Nephron (organoid): ENCODE measurements at regions not wholly inside any gene's neighbourhood (a gene's known extent, or its start where the extent isn't known, plus 50 kb on each side); places are given as distances from the start of the nearest gene placed in this dataset.

Experiments
- H3K27ac Mint-ChIP-seq, 3 experiments: 2 replicates each; pipeline ENCODE4 v1.8.0; 2020; ENCODE audit warnings: mixed read lengths in 3 of 3, mild to moderate bottlenecking in 2 of 3, moderate library complexity in 1 of 3
- H3K27me3 Mint-ChIP-seq: 2 replicates; pipeline ENCODE4 v1.8.0; 2021; ENCODE audit warnings: low read depth, mild to moderate bottlenecking, moderate library complexity, mixed read lengths
- H3K36me3 Mint-ChIP-seq: 2 replicates; pipeline ENCODE4 v1.8.0; 2020; ENCODE audit warnings: low read depth, mixed read lengths
- H3K4me1 Mint-ChIP-seq: 2 replicates; pipeline ENCODE4 v1.8.0; 2020; ENCODE audit warnings: mixed read lengths
- H3K4me3 Mint-ChIP-seq, 3 experiments: 2 replicates each; pipeline ENCODE4 v1.8.0; 2020; ENCODE audit warnings: mild to moderate bottlenecking in 3 of 3, mixed read lengths in 3 of 3, moderate library complexity in 2 of 3
- H3K9me3 Mint-ChIP-seq: 2 replicates; pipeline ENCODE4 v1.8.0; 2020; ENCODE audit warnings: mixed read lengths
- TF ChIP-seq, protein P1 (sequence below), 3 experiments: fragments of 200-600 bp; sonication (generic); IDR thresholded peaks; one replicate each; pipeline ENCODE4 v1.5.0; 2021; ENCODE audit warnings: antibody characterized with exemption in 3 of 3; ENCODE audit not compliant: unreplicated experiment in 3 of 3

DNA sequence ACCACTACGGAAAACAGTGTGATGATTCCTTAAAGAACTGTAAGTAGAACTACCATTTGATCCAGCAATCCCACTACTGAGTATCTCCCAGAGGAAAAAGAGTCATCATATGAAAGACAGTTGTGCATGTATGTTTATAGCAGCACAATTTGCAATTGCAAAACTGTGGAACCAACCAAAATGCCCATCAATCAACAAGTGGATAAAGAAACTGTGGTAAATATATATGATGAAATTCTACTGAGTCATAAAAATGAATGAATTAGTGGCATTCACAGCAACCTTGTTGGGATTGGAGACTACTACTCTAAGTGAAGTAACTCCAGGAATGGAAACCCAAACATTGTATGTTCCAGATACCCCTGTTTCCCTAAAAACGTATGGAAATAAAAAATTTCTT lies 337.0 kb upstream of the PTBP2 start:
- Mint-ChIP-seq H3K9me3 (peaks cover 20% of the 10 kb centered on the region), H3K36me3 (no peaks in the 10 kb centered on the region), H3K27me3 (no peaks in the 10 kb centered on the region), H3K4me3 (no peak overlapping the region), H3K27ac (no peak overlapping the region), H3K4me1 (no peaks in the 10 kb centered on the region)
- TF ChIP-seq, protein P1, sequence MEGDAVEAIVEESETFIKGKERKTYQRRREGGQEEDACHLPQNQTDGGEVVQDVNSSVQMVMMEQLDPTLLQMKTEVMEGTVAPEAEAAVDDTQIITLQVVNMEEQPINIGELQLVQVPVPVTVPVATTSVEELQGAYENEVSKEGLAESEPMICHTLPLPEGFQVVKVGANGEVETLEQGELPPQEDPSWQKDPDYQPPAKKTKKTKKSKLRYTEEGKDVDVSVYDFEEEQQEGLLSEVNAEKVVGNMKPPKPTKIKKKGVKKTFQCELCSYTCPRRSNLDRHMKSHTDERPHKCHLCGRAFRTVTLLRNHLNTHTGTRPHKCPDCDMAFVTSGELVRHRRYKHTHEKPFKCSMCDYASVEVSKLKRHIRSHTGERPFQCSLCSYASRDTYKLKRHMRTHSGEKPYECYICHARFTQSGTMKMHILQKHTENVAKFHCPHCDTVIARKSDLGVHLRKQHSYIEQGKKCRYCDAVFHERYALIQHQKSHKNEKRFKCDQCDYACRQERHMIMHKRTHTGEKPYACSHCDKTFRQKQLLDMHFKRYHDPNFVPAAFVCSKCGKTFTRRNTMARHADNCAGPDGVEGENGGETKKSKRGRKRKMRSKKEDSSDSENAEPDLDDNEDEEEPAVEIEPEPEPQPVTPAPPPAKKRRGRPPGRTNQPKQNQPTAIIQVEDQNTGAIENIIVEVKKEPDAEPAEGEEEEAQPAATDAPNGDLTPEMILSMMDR (IDR thresholded peaks at IDR 0.05; ENCODE audit: unreplicated experiment in 3 of 3): no peak

DNA sequence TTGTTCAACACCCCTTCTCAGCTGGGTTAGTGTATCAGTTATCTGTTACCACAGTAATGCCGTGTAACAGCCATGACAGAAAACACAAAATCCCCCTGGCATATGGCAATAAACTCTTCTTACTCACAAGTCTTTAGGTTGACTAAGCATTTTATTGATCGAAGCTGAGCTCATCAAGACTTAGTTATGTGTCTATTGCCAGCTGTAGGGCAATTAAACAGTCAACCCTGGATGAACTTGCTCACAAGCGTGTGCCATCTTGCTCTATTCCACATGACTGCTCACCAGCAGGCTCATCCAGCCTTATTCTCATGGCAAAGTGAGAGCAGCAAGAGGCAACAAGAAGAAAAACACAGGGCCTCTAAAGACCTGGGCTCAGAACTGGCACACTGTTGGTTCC lies 333.8 kb upstream of the PTBP2 start:
- H3K27ac Mint-ChIP-seq: peak overlapping the region in 1 of 3 experiments; percentile 20
- peaks cover 9% of the 10 kb centered on the region for H3K9me3 Mint-ChIP-seq
- H3K4me3 Mint-ChIP-seq: no peak overlapping the region
- TF ChIP-seq, protein P1 (IDR thresholded peaks at IDR 0.05; ENCODE audit: unreplicated experiment in 3 of 3): no peak
- no peaks in the 10 kb centered on the region for H3K4me1 Mint-ChIP-seq
- no peaks in the 10 kb centered on the region for H3K36me3 Mint-ChIP-seq
- no peaks in the 10 kb centered on the region for H3K27me3 Mint-ChIP-seq

DNA sequence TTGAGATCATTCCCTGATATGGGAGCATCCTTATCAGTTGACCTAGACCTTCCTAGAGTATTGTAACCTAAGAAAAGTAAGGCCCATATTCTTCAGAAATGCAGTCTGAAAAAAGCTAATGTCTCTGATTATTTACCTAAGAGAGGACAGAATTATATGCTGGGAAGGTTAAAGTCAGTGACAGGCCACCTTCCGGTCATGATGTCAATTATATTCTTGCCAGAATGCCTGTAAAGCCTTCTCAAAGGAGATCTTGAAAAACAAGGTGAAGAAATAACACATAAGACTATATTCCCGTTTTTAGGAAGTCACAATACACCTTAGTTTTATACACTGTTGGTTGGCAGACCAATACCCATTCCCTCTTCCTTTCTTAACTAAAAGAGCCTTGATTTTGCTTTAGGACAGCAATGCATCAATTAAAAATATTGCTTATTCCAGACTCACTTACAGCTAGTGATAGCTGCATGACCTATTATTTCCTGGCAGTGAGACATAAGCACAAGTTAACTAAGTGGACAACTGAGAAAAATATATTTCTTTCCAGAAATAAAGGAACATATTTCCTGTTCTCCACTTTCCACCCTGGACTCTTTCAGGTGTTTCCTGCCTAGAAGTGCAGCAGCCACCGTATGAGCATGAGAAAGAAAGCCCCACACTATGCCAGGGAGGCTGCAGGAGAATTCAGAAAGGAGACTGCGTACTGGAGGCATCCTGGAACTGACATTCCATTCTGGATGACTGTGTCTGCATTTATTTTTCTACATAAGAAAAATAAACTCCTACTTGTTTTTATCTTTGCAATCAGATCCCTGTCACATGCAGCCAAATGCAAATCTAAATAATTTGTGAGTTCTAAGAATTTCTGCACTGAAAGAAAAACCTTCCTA lies 332.9 kb upstream of the PTBP2 start:
- TF ChIP-seq, protein P1 (IDR thresholded peaks at IDR 0.05; ENCODE audit: unreplicated experiment in 3 of 3): no peak
- H3K27ac Mint-ChIP-seq: peak overlapping the region in 2 of 3 experiments; percentile 39 to 76
- peaks cover 5% of the 10 kb centered on the region for H3K9me3 Mint-ChIP-seq
- no peaks in the 10 kb centered on the region for H3K4me1 Mint-ChIP-seq
- no peak overlapping the region for H3K4me3 Mint-ChIP-seq
- no peaks in the 10 kb centered on the region for H3K36me3 Mint-ChIP-seq
- H3K27me3 Mint-ChIP-seq: no peaks in the 10 kb centered on the region

DNA sequence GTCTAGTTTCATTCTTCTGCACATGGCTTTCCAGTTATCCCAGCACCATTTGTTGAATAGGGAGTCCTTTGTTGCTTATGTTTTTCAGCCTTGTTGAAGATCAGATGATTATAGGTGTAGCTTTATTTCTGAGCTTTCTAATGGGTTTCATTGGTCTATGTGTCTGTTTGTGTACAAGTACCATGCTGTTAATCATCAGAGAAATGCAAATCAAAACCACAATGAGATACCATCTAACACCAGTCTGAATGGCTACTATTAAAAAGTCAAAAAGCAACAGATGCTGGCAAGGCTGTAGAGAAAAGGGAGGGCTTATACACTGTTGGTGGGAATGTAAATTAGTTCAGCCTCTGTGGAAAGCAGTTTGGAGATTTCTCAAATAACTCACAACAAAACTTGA lies 321.5 kb upstream of the PTBP2 start:
- H3K9me3 Mint-ChIP-seq: peaks cover 9% of the 10 kb centered on the region
- H3K27me3 Mint-ChIP-seq: no peaks in the 10 kb centered on the region
- no peak overlapping the region for H3K27ac Mint-ChIP-seq
- no peak overlapping the region for H3K4me3 Mint-ChIP-seq
- TF ChIP-seq, protein P1 (IDR thresholded peaks at IDR 0.05; ENCODE audit: unreplicated experiment in 3 of 3): no peak
- no peaks in the 10 kb centered on the region for H3K4me1 Mint-ChIP-seq
- no peaks in the 10 kb centered on the region for H3K36me3 Mint-ChIP-seq

DNA sequence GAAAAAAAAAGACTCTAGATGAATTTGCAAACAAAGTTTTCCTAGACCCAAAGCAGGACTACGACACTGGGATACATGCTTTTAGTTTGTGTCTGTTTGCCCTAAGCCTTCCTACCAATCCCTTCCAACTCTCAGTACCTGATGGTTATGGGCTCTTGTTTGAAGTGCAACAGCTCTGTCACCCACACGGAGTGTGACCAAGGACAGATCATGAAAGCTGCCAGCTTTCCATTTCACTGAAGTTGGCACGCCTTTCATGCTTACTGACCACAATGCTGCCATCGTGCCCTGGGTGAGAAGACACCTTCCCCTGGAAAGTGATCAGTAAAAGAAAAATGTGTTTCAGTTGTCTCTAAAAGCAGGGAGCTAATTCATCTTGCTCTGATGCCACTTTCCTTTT lies 312.5 kb upstream of the PTBP2 start:
- TF ChIP-seq, protein P1 (IDR thresholded peaks at IDR 0.05; ENCODE audit: unreplicated experiment in 3 of 3): no peak
- Mint-ChIP-seq H3K4me1 (no peaks in the 10 kb centered on the region), H3K4me3 (no peak overlapping the region), H3K36me3 (no peaks in the 10 kb centered on the region), H3K9me3 (no peaks in the 10 kb centered on the region), H3K27ac (no peak overlapping the region), H3K27me3 (peaks cover 8% of the 10 kb centered on the region)

DNA sequence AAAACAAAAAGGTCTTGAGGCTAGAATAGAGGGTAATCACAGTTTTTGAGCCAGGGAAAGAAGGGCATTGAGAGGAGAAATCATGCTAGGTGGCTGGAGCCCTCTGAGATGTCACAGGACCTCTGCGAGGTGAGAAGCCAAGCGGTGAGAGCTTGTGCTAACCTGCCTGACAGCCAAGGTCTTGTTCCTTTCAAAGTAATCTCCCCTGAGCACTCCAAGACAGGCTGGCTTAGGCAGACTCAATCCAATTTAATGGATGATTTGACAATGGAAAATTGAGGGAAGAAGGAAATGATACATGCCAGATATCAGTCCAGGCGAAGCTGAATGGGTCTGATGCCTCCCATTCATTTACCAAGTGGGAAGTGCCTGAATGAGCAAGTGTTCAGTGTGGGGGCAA lies 311.9 kb upstream of the PTBP2 start:
- H3K4me1 Mint-ChIP-seq: peaks cover 4% of the 10 kb centered on the region
- H3K4me3 Mint-ChIP-seq: no peak overlapping the region
- no peaks in the 10 kb centered on the region for H3K36me3 Mint-ChIP-seq

More for the DNA sequence above, 311.9 kb upstream of the PTBP2 start:
- H3K9me3 Mint-ChIP-seq: no peaks in the 10 kb centered on the region
- H3K27me3 Mint-ChIP-seq: peaks cover 8% of the 10 kb centered on the region
- TF ChIP-seq, protein P1 (IDR thresholded peaks at IDR 0.05; ENCODE audit: unreplicated experiment in 3 of 3): no peak
- no peak overlapping the region for H3K27ac Mint-ChIP-seq
